Effector CD8-positive, alpha-beta T cell (primary cell): ENCODE measurements at regions not wholly inside any gene's neighbourhood (a gene's known extent, or its start where the extent isn't known, plus 50 kb on each side); places are given as distances from the start of the nearest gene placed in this dataset.
"Not testable (repeated sequence)": the region's sequence is repeated elsewhere in the genome, so short reads cannot be mapped to it uniquely, and the experiment has no call there.

ENCODE experiments used
- DNase-seq: peaks from one replicate; lab custom pipeline; 2025; lab: John Stamatoyannopoulos, UW

- no peak for DNase-seq
Measured at GRCh38 chr3:182508919-182509711, 284.2 kb upstream of the ATP11B start.

GRCh38 chr3:182509844-182510460 is 283.4 kb upstream of the ATP11B start:
- no peak for DNase-seq

GRCh38 chr3:182514236-182514964 is 278.9 kb upstream of the ATP11B start:
- DNase-seq = no peak

GRCh38 chr3:182516597-182517336 is 276.5 kb upstream of the ATP11B start:
- no peak for DNase-seq

- DNase-seq = no peak
Measured at GRCh38 chr3:182519569-182519968, 273.7 kb upstream of the ATP11B start.

- no peak for DNase-seq
Measured at GRCh38 chr3:182521339-182521738, 272.0 kb upstream of the ATP11B start.

- not testable (repeated sequence) for DNase-seq
Measured at GRCh38 chr3:182523424-182523823, 269.9 kb upstream of the ATP11B start.

GRCh38 chr3:182523836-182524235 is 269.5 kb upstream of the ATP11B start:
- DNase-seq = no peak

GRCh38 chr3:182524711-182525401 is 268.4 kb upstream of the ATP11B start:
- DNase-seq = no peak

GRCh38 chr3:182525766-182526374 is 267.4 kb upstream of the ATP11B start:
- DNase-seq = no peak

GRCh38 chr3:182527745-182528144 is 265.6 kb upstream of the ATP11B start:
- no peak for DNase-seq

- DNase-seq = no peak
Measured at GRCh38 chr3:182530316-182530715, 263.0 kb upstream of the ATP11B start.

- DNase-seq = no peak
Measured at GRCh38 chr3:182533394-182533793, 259.9 kb upstream of the ATP11B start.

GRCh38 chr3:182544542-182544941 is 248.8 kb upstream of the ATP11B start:
- no peak for DNase-seq

GRCh38 chr3:182562274-182562673 is 231.0 kb upstream of the ATP11B start:
- no peak for DNase-seq

GRCh38 chr3:182565916-182566796 is 227.1 kb upstream of the ATP11B start:
- no peak for DNase-seq

GRCh38 chr3:182567700-182568099 is 225.6 kb upstream of the ATP11B start:
- DNase-seq = no peak

GRCh38 chr3:182568261-182568660 is 225.0 kb upstream of the ATP11B start:
- DNase-seq = no peak

- DNase-seq = no peak
Measured at GRCh38 chr3:182568876-182569275, 224.4 kb upstream of the ATP11B start.

- no peak for DNase-seq
Measured at GRCh38 chr3:182570946-182571594, 222.2 kb upstream of the ATP11B start.
